Suppressor macrophage treated with lipopolysaccharide for 1 hour (primary cell): ENCODE measurements at regions not wholly inside any gene's neighbourhood (a gene's known extent, or its start where the extent isn't known, plus 50 kb on each side); places are given as distances from the start of the nearest gene placed in this dataset.

Experiments used
- DNase-seq, 3 donors: peaks; one replicate each; pipeline ENCODE4 v3.0.0-alpha.2; 2020 to 2022

- DNase-seq, result no peak
Observed at GRCh38 chr18:27750014-27750413, 426.9 kb downstream of the CDH2 start.

GRCh38 chr18:27749194-27749593 is 427.7 kb downstream of the CDH2 start:
- no peak for DNase-seq

- DNase-seq, result no peak
Observed at GRCh38 chr18:27746241-27746640, 430.7 kb downstream of the CDH2 start.

GRCh38 chr18:27735117-27735516 is 441.8 kb downstream of the CDH2 start:
- DNase-seq, result no peak

- DNase-seq, result no peak
Observed at GRCh38 chr18:27731211-27731610, 445.7 kb downstream of the CDH2 start.

GRCh38 chr18:27728659-27729058 is 448.3 kb downstream of the CDH2 start:
- DNase-seq, result no peak

- DNase-seq, result no peak
Observed at GRCh38 chr18:27724362-27724761, 452.6 kb downstream of the CDH2 start.

GRCh38 chr18:27723168-27723567 is 453.8 kb downstream of the CDH2 start:
- DNase-seq, result no peak

GRCh38 chr18:27719680-27720079 is 457.2 kb downstream of the CDH2 start:
- DNase-seq, result no peak

- DNase-seq, result no peak
Observed at GRCh38 chr18:27717816-27718215, 459.1 kb downstream of the CDH2 start.

GRCh38 chr18:27717250-27717649 is 459.7 kb downstream of the CDH2 start:
- DNase-seq, result no peak

- no peak for DNase-seq
Observed at GRCh38 chr18:27715751-27716150, 461.2 kb downstream of the CDH2 start.

- no peak for DNase-seq
Observed at GRCh38 chr18:27713738-27714095, 463.2 kb downstream of the CDH2 start.

GRCh38 chr18:27713037-27713737 is 463.7 kb downstream of the CDH2 start:
- DNase-seq, result no peak

- DNase-seq, result no peak
Observed at GRCh38 chr18:27712066-27712465, 464.9 kb downstream of the CDH2 start.

GRCh38 chr18:27711382-27711781 is 465.5 kb downstream of the CDH2 start:
- no peak for DNase-seq

GRCh38 chr18:27709344-27709743 is 467.6 kb downstream of the CDH2 start:
- DNase-seq, result no peak

GRCh38 chr18:27707201-27707600 is 469.7 kb downstream of the CDH2 start:
- DNase-seq, result no peak

GRCh38 chr18:27704736-27705361 is 472.1 kb downstream of the CDH2 start:
- DNase-seq, result no peak

GRCh38 chr18:27699137-27699536 is 477.8 kb downstream of the CDH2 start:
- DNase-seq, result no peak

GRCh38 chr18:27696148-27696547 is 480.8 kb downstream of the CDH2 start:
- DNase-seq, result no peak

- DNase-seq, result no peak
Observed at GRCh38 chr18:27695503-27695902, 481.4 kb downstream of the CDH2 start.

GRCh38 chr18:27695052-27695451 is 481.9 kb downstream of the CDH2 start:
- DNase-seq, result no peak

- DNase-seq, result no peak
Observed at GRCh38 chr18:27688581-27688980, 488.3 kb downstream of the CDH2 start.
